Sigmoid colon (tissue), 6 donors: ENCODE measurements at regions not wholly inside any gene's neighbourhood (a gene's known extent, or its start where the extent isn't known, plus 50 kb on each side); places are given as distances from the start of the nearest gene placed in this dataset.
"Not testable (repeated sequence)": the region's sequence is repeated elsewhere in the genome, so short reads cannot be mapped to it uniquely, and the experiment has no call there.

Source experiments
- DNase-seq: peaks from one replicate; pipeline ENCODE4 v3.0.0-alpha.2; 2019
- H3K27ac ChIP-seq, 4 donors: fragments of 200-600 bp; sonication (generic); one replicate each; pipeline ENCODE4 v1.5.1; 2016 to 2019; ENCODE audit warnings: mild to moderate bottlenecking in 1 of 4
- H3K27me3 ChIP-seq, 3 donors: fragments of 200-600 bp; sonication (generic); one replicate each; pipeline ENCODE4 v1.5.1; 2019; ENCODE audit warnings: mild to moderate bottlenecking in 1 of 3
- H3K36me3 ChIP-seq, 4 donors: fragments of 200-600 bp; sonication (generic); one replicate each; pipeline ENCODE4 v1.5.1; 2016 to 2019
- H3K4me1 ChIP-seq, 4 donors: fragments of 200-600 bp; sonication (generic); one replicate each; pipeline ENCODE4 v1.5.1; 2017 to 2019
- H3K4me3 ChIP-seq, 4 donors: fragments of 200-600 bp; sonication (generic); one replicate each; pipeline ENCODE4 v1.5.1; 2017 to 2019; ENCODE audit warnings: mild to moderate bottlenecking in 2 of 4, moderate library complexity in 1 of 4
- H3K9me3 ChIP-seq, 4 donors: fragments of 200-600 bp in 3 of 4; sonication (generic) in 3 of 4; one replicate each; pipeline versions ENCODE4 v1.5.1 to v1.6.1; 2013 to 2019
- CTCF ChIP-seq, 4 experiments: fragments of 450-650 bp in 3 of 4; fragments of 200-600 bp in 1 of 4; IDR thresholded peaks; one replicate each; pipeline ENCODE4 v1.5.1; 2016 to 2019; ENCODE audit warnings: antibody characterized with exemption in 4 of 4, mild to moderate bottlenecking in 3 of 4, moderate library complexity in 2 of 4
- EP300 ChIP-seq, 4 donors: sonication (generic); formaldehyde crosslinking; IDR thresholded peaks; one replicate each; pipeline ENCODE4 v1.6.1; 2017; ENCODE audit warnings: antibody characterized with exemption in 4 of 4
- POLR2A ChIP-seq, 2 donors: fragments of 450-650 bp; IDR thresholded peaks; one replicate each; pipeline ENCODE4 v1.6.1; 2016; ENCODE audit warnings: antibody characterized with exemption in 2 of 2, mild to moderate bottlenecking in 2 of 2, moderate library complexity in 2 of 2
- POLR2AphosphoS5 ChIP-seq, 4 donors: sonication (generic); formaldehyde crosslinking; IDR thresholded peaks; one replicate each; pipeline ENCODE4 v1.6.1; 2017; ENCODE audit warnings: antibody characterized with exemption in 4 of 4
- WGBS, 2 donors: extraction: QIAGEN DNeasy Blood & Tissue Kit; methylation state at CpG; one replicate each; pipeline ENCODE4 v1.1.7; 2013; 5-methylcytosine and 5-hydroxymethylcytosine counted together
- intact Hi-C: fragments of 100-400 bp; cut with DNase I; formaldehyde crosslinking; loops from one replicate; pipeline ENCODE4 v1.15.1; 2023
- small RNA-seq, 3 donors: library from RNA; depleted of rRNA; stranded (forward); fragments of <200 nt; gene quantifications; one replicate each; pipeline ENCODE3, GENCODE V24; 2016
- donor health status: healthy with polysubstance abuse.
- donor health status: healthy.

GRCh38 chr7:85261336-85261735 is 74.5 kb upstream of the SEMA3D start:
- H3K27me3 ChIP-seq: no peaks in the 10 kb centered on the region
- intact Hi-C loops: no loop called here
- H3K4me3 ChIP-seq: no peak overlapping the region
- no peaks in the 10 kb centered on the region for H3K36me3 ChIP-seq
- WGBS, 2 donors: 64 to 87% methylated on average over 2 of the region's 2 CpGs
- H3K4me1 ChIP-seq: no peaks in the 10 kb centered on the region
- no peak for DNase-seq
- no peaks in the 10 kb centered on the region for H3K9me3 ChIP-seq
- TF ChIP-seq POLR2A (IDR thresholded peaks at IDR 0.05): no peak
- TF ChIP-seq EP300 (IDR thresholded peaks at IDR 0.05): no peak
- no peak for TF ChIP-seq CTCF (IDR thresholded peaks at IDR 0.05)
- TF ChIP-seq POLR2AphosphoS5 (IDR thresholded peaks at IDR 0.05): no peak
- no peak overlapping the region for H3K27ac ChIP-seq

- 96% methylated on average over 19 of the region's 19 CpGs for WGBS, 2 donors
- H3K9me3 ChIP-seq, H3K4me1 ChIP-seq, H3K4me3 ChIP-seq, H3K27me3 ChIP-seq, intact Hi-C loops, DNase-seq, H3K27ac ChIP-seq, H3K36me3 ChIP-seq: not testable (repeated sequence)
These were observed 62.9 kb upstream of the SEMA3D start for GRCh38 chr7:85249787-85250186.

GRCh38 chr7:85239109-85239508 is 52.3 kb upstream of the SEMA3D start:
- DNase-seq: no peak
- Histone ChIP-seq H3K9me3 (no peaks in the 10 kb centered on the region), H3K27me3 (no peaks in the 10 kb centered on the region), H3K27ac (no peak overlapping the region), H3K4me3 (no peak overlapping the region), H3K4me1 (no peaks in the 10 kb centered on the region), H3K36me3 (no peaks in the 10 kb centered on the region)
- WGBS, 2 donors: 85 to 86% methylated on average over 4 of the region's 4 CpGs
- intact Hi-C loops: no loop called here
- TF ChIP-seq POLR2A (IDR thresholded peaks at IDR 0.05) (no peak), CTCF (IDR thresholded peaks at IDR 0.05) (no peak), POLR2AphosphoS5 (IDR thresholded peaks at IDR 0.05) (no peak), EP300 (IDR thresholded peaks at IDR 0.05) (no peak)

- H3K36me3 ChIP-seq: no peaks in the 10 kb centered on the region
- H3K27ac ChIP-seq: no peak overlapping the region
- no peaks in the 10 kb centered on the region for H3K27me3 ChIP-seq
- WGBS, 2 donors: 66 to 84% methylated on average over 4 of the region's 4 CpGs
- intact Hi-C loops: no loop called here
- H3K4me3 ChIP-seq: no peak overlapping the region
- no peaks in the 10 kb centered on the region for H3K9me3 ChIP-seq
- TF ChIP-seq POLR2AphosphoS5 (IDR thresholded peaks at IDR 0.05) (no peak), POLR2A (IDR thresholded peaks at IDR 0.05) (no peak), EP300 (IDR thresholded peaks at IDR 0.05) (no peak), CTCF (IDR thresholded peaks at IDR 0.05) (no peak)
- H3K4me1 ChIP-seq: no peaks in the 10 kb centered on the region
- DNase-seq: no peak
These were observed 50.9 kb upstream of the SEMA3D start for GRCh38 chr7:85237721-85238120.

Small RNAs in the stretch of these regions (small RNA-seq; reads per million reads assigned to genes)
- gene DYNLL1P7: 0 reads per million in 3 donors
